IMR-90 (cell line): ENCODE measurements at regions not wholly inside any gene's neighbourhood (a gene's known extent, or its start where the extent isn't known, plus 50 kb on each side); places are given as distances from the start of the nearest gene placed in this dataset.

ENCODE experiments used
- BHLHE40 ChIP-seq: fragments of 150-350 bp; IDR thresholded peaks from 2 replicates; pipeline ENCODE4 v1.6.1; 2016; ENCODE audit warnings: mild to moderate bottlenecking, low read depth, low read length
- CTCF ChIP-seq: conservative IDR thresholded peaks from 2 replicates; pipeline ENCODE4 v1.5.1; 2012; ENCODE audit warnings: mild to moderate bottlenecking, low read depth, low read length, improper control_type of control experiment
- FOS ChIP-seq: fragments of 150-350 bp; IDR thresholded peaks from 2 replicates; pipeline ENCODE4 v1.6.1; 2016; ENCODE audit warnings: low read depth, low read length
- MAZ ChIP-seq: IDR thresholded peaks from 2 replicates; pipeline ENCODE4 v1.6.1; 2012; ENCODE audit warnings: low read depth, mild to moderate bottlenecking, low read length, improper control_type of control experiment, moderate library complexity, borderline replicate concordance
- POLR2A ChIP-seq: IDR thresholded peaks from 2 replicates; pipeline ENCODE4 v1.6.1; 2012; ENCODE audit warnings: mild to moderate bottlenecking, low read depth, low read length

- no peak for TF ChIP-seq POLR2A
- TF ChIP-seq FOS = no peak
- TF ChIP-seq CTCF = no peak
- TF ChIP-seq MAZ = no peak
- no peak for TF ChIP-seq BHLHE40
Observed at GRCh38 chr5:147017621-147018020, 139.1 kb upstream of the PPP2R2B start.
